ENCODE measurements at regions not wholly inside any gene's neighbourhood (a gene's known extent, or its start where the extent isn't known, plus 50 kb on each side); places are given as distances from the start of the nearest gene placed in this dataset.

- TF ChIP-seq ATF3 (IDR thresholded peaks at IDR 0.05; ENCODE audit: insufficient read depth, low read depth, low read length) (no peak), FOSL1 (IDR thresholded peaks at IDR 0.05; ENCODE audit: insufficient read depth, low read depth, low read length) (no peak), HDAC6 (IDR thresholded peaks at IDR 0.05; ENCODE audit: low read depth, low read length) (no peak), GABPA (IDR thresholded peaks at IDR 0.05; ENCODE audit: borderline replicate concordance, insufficient read depth, low read length) (no peak), PHF8 (conservative IDR thresholded peaks at IDR 0.05; ENCODE audit: low read depth, low read length) (no peak), KDM4A (IDR thresholded peaks at IDR 0.05; ENCODE audit: low read depth, low read length, severe bottlenecking) (no peak)
Observed at GRCh38 chr20:11260611-11261010, 586.8 kb upstream of the JAG1 start (continued).

Data from H1 (cell line).